SH-SY5Y (cell line): ENCODE measurements at regions not wholly inside any gene's neighbourhood (a gene's known extent, or its start where the extent isn't known, plus 50 kb on each side); places are given as distances from the start of the nearest gene placed in this dataset.

Experiments used
- GATA2 ChIP-seq: IDR thresholded peaks from 2 replicates; pipeline ENCODE4 v1.6.1; 2011; ENCODE audit warnings: mild to moderate bottlenecking, low read depth, low read length
- GATA3 ChIP-seq: IDR thresholded peaks from 2 replicates; pipeline ENCODE4 v1.6.1; 2011; ENCODE audit warnings: low read depth, mild to moderate bottlenecking, low read length, moderate library complexity

GRCh38 chr9:80090317-80090716, 518.6 kb downstream of the TLE4 start:
- TF ChIP-seq GATA2 (no peak), GATA3 (no peak)
